HG03095 (cell line): ENCODE measurements at regions not wholly inside any gene's neighbourhood (a gene's known extent, or its start where the extent isn't known, plus 50 kb on each side); places are given as distances from the start of the nearest gene placed in this dataset.

Experiments
- ATAC-seq: cut with Tn5 transposase; IDR thresholded peaks from one replicate; pipeline ENCODE4 v1.9.1; 2021; ENCODE audit warnings: moderate library complexity; ENCODE audit not compliant: unreplicated experiment

- no peak for ATAC-seq
Measured at GRCh38 chr7:9955138-9955537, 1018.5 kb upstream of the PHF14 start.

DNA sequence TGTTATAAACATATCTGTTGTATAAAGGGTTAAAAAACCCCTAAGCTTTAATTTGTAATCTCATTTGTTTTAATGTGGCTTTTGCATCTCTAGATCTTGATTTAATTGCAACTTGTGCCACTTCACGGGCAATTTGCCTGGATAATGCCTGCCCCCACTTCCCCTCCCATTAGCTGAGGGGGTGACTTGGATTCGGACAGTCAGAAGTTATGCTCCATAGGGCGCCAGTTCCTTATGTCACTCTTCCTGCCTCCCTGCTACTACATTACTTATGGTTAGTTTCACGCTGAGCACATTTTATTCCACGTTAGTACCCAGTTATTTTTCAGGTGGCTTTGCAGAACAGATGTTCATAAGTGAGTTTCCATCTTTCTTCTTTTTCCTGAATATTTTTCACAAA, 1015.2 kb upstream of the PHF14 start:
- no peak for ATAC-seq

GRCh38 chr7:9960460-9960859, 1013.2 kb upstream of the PHF14 start:
- ATAC-seq = no peak

GRCh38 chr7:9961161-9961922, 1012.3 kb upstream of the PHF14 start:
- ATAC-seq = no peak

GRCh38 chr7:9962742-9963141, 1010.9 kb upstream of the PHF14 start:
- no peak for ATAC-seq

- ATAC-seq = no peak
Measured at GRCh38 chr7:9978106-9979064, 995.3 kb upstream of the PHF14 start.

DNA sequence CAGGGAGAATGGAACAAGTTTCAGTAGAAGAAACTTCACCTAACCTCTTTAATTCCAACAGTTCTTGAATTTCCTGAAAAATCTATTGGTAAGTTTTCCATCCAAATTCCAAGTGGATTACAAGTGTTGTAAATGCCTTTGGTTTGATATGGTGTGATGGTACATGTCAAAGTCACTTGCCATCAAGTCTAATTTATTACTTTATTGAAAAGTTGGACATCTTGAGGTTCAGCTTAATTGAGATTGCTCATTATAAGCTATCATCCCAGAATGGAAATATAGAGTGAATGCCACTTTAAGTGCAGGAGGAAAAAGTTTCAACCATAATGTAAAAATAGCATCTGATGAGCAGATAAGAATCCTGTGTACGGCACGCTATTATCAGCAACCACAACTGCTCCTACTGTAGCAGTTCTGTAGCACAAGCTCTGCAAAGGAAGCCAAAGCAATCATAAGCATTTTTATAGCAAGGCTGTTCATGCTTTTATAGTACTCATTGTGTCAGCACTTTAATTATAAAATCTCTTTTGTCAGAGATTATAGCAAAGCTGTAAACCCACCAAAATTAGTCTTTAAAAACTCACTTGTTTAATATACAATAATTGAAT, 991.8 kb upstream of the PHF14 start:
- no peak for ATAC-seq

DNA sequence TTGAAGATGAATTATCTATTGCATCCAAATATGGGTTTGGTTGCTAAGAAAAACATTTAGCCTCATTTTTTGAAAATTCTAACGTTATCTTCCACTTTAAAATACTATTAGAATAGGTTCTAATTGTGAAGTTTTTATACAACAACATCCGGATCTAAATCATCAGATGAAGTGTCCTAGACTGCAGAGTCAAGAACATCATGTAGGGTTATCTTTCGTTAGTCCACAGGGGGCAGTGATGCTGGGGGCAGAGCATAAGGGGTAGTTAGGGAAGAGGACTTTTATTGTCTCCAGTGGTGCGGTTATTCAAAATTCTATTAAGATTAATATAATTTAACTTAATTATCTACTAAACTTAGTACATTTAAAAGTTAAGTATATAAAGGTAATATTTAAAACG, 990.6 kb upstream of the PHF14 start:
- no peak for ATAC-seq

DNA sequence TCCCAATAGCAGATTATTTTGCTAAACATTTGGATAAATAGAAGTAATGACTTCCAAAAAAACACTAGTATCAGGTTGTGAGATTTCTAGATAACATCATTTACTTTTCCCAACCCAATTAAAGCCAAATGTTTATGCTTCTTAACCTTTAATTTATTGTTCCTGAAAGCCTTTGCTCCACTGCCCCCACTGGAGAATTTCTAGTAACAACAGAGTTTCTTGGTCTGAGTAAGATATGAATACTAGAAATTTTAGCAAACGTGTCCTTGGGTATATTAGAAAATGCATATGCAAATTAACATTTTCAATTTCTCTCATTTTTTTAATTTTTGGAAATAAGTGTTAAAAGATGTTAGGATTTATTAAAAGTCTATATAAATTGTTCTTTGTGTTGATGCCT, 958.0 kb upstream of the PHF14 start:
- ATAC-seq = no peak

DNA sequence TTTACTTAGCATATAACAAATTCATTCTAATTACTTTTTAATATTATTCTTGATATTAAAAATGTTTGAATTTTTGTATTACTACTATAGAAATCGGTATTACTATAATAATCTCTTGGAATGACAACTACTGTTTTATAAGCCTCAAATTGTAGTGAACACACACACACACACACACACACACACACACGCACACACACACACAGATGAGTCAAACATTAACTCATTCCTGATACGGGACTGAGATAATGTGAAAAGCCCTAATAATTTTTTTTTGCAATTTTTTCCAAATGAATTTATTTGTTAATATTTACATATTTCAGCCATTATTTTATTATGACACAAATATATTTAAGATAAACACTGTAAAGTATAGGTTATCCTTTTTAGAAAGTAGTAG, 951.2 kb upstream of the PHF14 start:
- ATAC-seq = no peak

- ATAC-seq = no peak
Measured at GRCh38 chr7:10022957-10023356, 950.7 kb upstream of the PHF14 start.

GRCh38 chr7:10034843-10035556, 938.7 kb upstream of the PHF14 start:
- no peak for ATAC-seq

DNA sequence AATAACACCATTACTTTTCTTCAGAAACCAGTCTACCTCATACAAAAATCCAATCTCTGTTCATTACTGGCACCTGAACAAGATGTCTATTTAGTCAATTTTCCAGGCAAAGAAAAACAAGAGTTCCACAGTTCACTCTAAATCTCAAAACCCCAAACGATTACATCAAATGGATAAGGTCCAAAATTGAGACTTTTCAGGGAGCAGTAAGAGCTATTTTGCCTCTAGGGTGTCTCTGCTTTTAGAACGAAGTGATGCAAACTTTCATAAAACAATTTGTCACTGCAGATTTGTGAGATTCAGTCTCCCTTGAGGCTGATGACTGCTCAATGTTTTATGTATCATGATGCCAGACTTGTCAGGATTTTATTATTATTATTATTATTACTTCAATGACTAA, 937.0 kb upstream of the PHF14 start:
- ATAC-seq = no peak

DNA sequence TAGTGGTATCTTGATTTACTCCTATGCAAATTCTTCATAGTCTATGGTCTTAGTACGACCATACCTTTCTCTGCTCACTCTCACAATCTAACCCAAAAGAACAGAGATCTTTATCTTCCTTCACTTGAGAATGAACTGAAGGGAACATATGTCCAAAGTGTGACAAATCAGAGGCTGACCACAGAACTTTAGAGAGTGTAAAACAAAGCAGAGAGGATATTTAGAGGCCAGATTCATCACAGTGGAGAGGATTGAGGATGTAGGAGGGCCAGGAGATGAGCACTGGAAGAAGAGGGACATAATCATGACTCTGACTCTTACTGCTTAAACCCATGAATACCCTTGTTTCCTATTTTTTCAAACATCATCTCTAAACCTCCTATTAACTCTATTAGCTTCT, 935.3 kb upstream of the PHF14 start:
- ATAC-seq = no peak

DNA sequence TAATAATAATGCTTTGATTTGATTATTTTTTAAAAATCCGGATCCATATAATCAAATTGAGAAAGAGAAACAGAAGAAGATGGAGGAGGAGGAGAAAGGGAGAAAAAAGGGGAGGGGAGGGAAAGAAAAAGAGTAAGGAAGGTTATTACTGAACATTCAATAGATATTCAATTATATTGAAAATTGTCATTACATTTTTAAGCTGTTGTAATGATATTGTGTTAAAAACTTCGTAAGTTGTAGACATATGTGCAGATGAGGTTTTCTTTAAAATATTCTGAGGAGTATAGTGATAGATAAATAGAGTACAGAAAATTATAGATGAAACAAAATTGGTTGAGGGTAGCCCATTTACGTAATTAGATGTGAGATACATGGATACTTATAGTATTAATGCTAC, 933.0 kb upstream of the PHF14 start:
- no peak for ATAC-seq

DNA sequence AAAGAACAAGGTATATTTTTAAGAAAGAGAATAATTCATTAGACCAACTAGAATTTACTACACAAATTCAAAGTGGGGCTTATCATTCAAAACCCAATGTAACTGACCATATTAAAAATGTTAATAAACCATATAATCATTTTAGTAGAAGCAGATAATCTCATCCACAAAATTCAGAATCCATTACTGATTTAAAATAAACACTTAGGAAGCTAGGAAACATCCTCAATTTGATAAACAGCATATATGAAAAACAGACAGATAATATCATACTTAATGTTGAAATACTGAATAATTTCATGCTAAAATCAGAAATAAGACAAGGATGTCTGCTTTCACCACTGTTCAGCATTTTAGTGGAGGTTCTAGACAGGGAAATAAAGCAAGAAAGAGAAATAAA, 902.8 kb upstream of the PHF14 start:
- ATAC-seq = no peak

- ATAC-seq = no peak
Measured at GRCh38 chr7:10075866-10076265, 897.8 kb upstream of the PHF14 start.

GRCh38 chr7:10076660-10077300, 896.9 kb upstream of the PHF14 start:
- no peak for ATAC-seq

DNA sequence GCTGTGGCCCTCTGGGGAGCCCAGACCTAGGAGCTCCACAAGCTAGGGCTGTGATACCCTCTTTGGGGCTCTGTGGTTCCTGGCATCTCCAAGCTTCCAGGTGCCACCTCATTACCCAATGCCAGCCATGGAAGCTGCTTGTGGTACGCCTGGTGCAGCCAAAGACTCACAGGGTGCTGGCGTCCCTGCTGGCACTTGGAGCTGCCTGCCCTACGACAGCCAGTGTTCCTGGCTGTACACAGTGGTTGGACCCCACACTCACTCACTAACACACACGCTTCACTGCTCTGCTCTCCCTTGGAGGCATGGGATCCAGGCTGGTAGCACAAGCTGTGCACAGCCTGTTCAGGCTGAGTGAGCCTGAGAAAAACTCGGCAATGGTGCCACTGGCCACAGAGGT, 894.1 kb upstream of the PHF14 start:
- no peak for ATAC-seq

GRCh38 chr7:10082896-10083295, 890.8 kb upstream of the PHF14 start:
- no peak for ATAC-seq

DNA sequence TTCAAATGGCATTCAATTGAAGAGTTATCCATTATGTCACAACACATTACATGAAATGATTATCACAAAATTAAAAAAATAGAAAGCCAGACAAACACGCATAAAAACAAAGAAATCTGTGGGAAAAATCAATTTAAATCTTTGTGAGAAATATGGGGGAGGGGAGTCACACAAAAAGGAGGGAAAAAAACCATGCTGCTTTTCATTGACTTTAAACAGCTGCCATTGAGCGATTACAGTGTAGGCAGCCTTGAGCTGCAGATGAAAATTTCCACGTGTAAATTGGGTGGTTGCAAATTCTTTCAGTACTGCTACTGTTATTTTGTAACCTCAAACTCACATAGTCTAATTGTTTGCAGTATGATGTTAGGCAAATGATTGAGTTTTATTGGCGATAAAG, 889.9 kb upstream of the PHF14 start:
- no peak for ATAC-seq
